Natural killer cell treated with Interleukin-12 subunit alpha and Interleukin-12 subunit beta and Interleukin-15 and Interleukin-18, amount 100 ng/mL, for 72 hours (primary cell): ENCODE measurements at regions not wholly inside any gene's neighbourhood (a gene's known extent, or its start where the extent isn't known, plus 50 kb on each side); places are given as distances from the start of the nearest gene placed in this dataset.

ENCODE experiments used
- ATAC-seq, 2 donors: fragments of 150-1000 bp; cut with Tn5 transposase in 1 of 2; sonication (Bioruptor Pico), chemical (Tn5 transposase) in 1 of 2; 2 replicates each; pipeline ENCODE4 v1.10.0; 2021
- DNase-seq: peaks from one replicate; pipeline ENCODE4 v3.0.0; 2022; ENCODE audit warnings: low spot score
- H3K27ac Mint-ChIP-seq, 2 donors: 1 replicate in 1 of 2; 2 replicates in 1 of 2; pipeline ENCODE4 v1.8.0; 2022; ENCODE audit warnings: mixed read lengths in 2 of 2, mild to moderate bottlenecking in 1 of 2, moderate library complexity in 1 of 2
- H3K27me3 Mint-ChIP-seq, 2 donors: 1 replicate in 1 of 2; 2 replicates in 1 of 2; pipeline ENCODE4 v1.8.0; 2022; ENCODE audit warnings: mixed read lengths in 2 of 2
- H3K36me3 Mint-ChIP-seq: one replicate; pipeline ENCODE4 v1.8.0; 2022; ENCODE audit warnings: mixed read lengths
- H3K4me1 Mint-ChIP-seq, 2 donors: 1 replicate in 1 of 2; 2 replicates in 1 of 2; pipeline ENCODE4 v1.8.0; 2022; ENCODE audit warnings: low read depth in 2 of 2, mixed read lengths in 2 of 2, mild to moderate bottlenecking in 1 of 2
- H3K4me3 Mint-ChIP-seq: one replicate; pipeline ENCODE4 v1.8.0; 2022; ENCODE audit warnings: mixed read lengths
- H3K9me3 Mint-ChIP-seq: 2 replicates; pipeline ENCODE4 v1.8.0; 2022; ENCODE audit warnings: mixed read lengths

- H3K4me1 Mint-ChIP-seq = no peaks in the 10 kb centered on the region
- no peaks in the 10 kb centered on the region for H3K27me3 Mint-ChIP-seq
- no peaks in the 10 kb centered on the region for H3K36me3 Mint-ChIP-seq
- peaks cover 11% of the 10 kb centered on the region for H3K9me3 Mint-ChIP-seq
- ATAC-seq = no peak
- no peak overlapping the region for H3K27ac Mint-ChIP-seq
- H3K4me3 Mint-ChIP-seq = no peak overlapping the region
- no peak for DNase-seq
Observed at GRCh38 chr2:155802888-155803287, 529.6 kb downstream of the NR4A2 start.

- Mint-ChIP-seq H3K4me1 (no peaks in the 10 kb centered on the region), H3K27ac (no peak overlapping the region), H3K27me3 (no peaks in the 10 kb centered on the region), H3K36me3 (peaks cover 6% of the 10 kb centered on the region), H3K9me3 (peaks cover 13% of the 10 kb centered on the region), H3K4me3 (no peak overlapping the region)
- no peak for ATAC-seq
- no peak for DNase-seq
Observed at GRCh38 chr2:155792666-155793065, 539.9 kb downstream of the NR4A2 start.

GRCh38 chr2:155770516-155770915 lies 562.0 kb downstream of the NR4A2 start:
- no peak overlapping the region for H3K27ac Mint-ChIP-seq
- no peaks in the 10 kb centered on the region for H3K36me3 Mint-ChIP-seq
- H3K9me3 Mint-ChIP-seq = peaks cover 14% of the 10 kb centered on the region
- H3K27me3 Mint-ChIP-seq = no peaks in the 10 kb centered on the region
- H3K4me3 Mint-ChIP-seq = no peak overlapping the region
- no peak for ATAC-seq
- no peak for DNase-seq
- no peaks in the 10 kb centered on the region for H3K4me1 Mint-ChIP-seq

- Mint-ChIP-seq H3K4me3 (no peak overlapping the region), H3K4me1 (no peaks in the 10 kb centered on the region), H3K36me3 (no peaks in the 10 kb centered on the region), H3K9me3 (peaks cover 26% of the 10 kb centered on the region), H3K27ac (no peak overlapping the region), H3K27me3 (no peaks in the 10 kb centered on the region)
- ATAC-seq = no peak
- DNase-seq = no peak
Observed at GRCh38 chr2:155766342-155767115, 566.0 kb downstream of the NR4A2 start.

- DNase-seq (no peak), ATAC-seq (no peak)
- H3K9me3 Mint-ChIP-seq = peaks cover 6% of the 10 kb centered on the region
- H3K4me1 Mint-ChIP-seq = no peaks in the 10 kb centered on the region
- no peaks in the 10 kb centered on the region for H3K36me3 Mint-ChIP-seq
- no peak overlapping the region for H3K4me3 Mint-ChIP-seq
- H3K27me3 Mint-ChIP-seq = no peaks in the 10 kb centered on the region
- H3K27ac Mint-ChIP-seq = no peak overlapping the region
Observed at GRCh38 chr2:155755481-155755880, 577.0 kb downstream of the NR4A2 start.

- H3K27ac Mint-ChIP-seq = no peak overlapping the region
- no peaks in the 10 kb centered on the region for H3K27me3 Mint-ChIP-seq
- H3K36me3 Mint-ChIP-seq = no peaks in the 10 kb centered on the region
- ATAC-seq = no peak
- peaks cover 8% of the 10 kb centered on the region for H3K9me3 Mint-ChIP-seq
- H3K4me3 Mint-ChIP-seq = no peak overlapping the region
- no peak for DNase-seq
- no peaks in the 10 kb centered on the region for H3K4me1 Mint-ChIP-seq
Observed at GRCh38 chr2:155748131-155748530, 584.4 kb downstream of the NR4A2 start.

- Mint-ChIP-seq H3K9me3 (peaks cover 8% of the 10 kb centered on the region), H3K36me3 (no peaks in the 10 kb centered on the region), H3K27ac (no peak overlapping the region), H3K27me3 (no peaks in the 10 kb centered on the region), H3K4me3 (no peak overlapping the region), H3K4me1 (no peaks in the 10 kb centered on the region)
- DNase-seq = no peak
- no peak for ATAC-seq
Observed at GRCh38 chr2:155747531-155747930, 585.0 kb downstream of the NR4A2 start.

- ATAC-seq = no peak
- no peak for DNase-seq
- no peaks in the 10 kb centered on the region for H3K36me3 Mint-ChIP-seq
- no peak overlapping the region for H3K4me3 Mint-ChIP-seq
- no peak overlapping the region for H3K27ac Mint-ChIP-seq
- H3K27me3 Mint-ChIP-seq = no peaks in the 10 kb centered on the region
- H3K9me3 Mint-ChIP-seq = peaks cover 10% of the 10 kb centered on the region
- no peaks in the 10 kb centered on the region for H3K4me1 Mint-ChIP-seq
Observed at GRCh38 chr2:155733091-155733853, 599.2 kb downstream of the NR4A2 start.

GRCh38 chr2:155730804-155731203 lies 601.7 kb downstream of the NR4A2 start:
- DNase-seq = no peak
- ATAC-seq = no peak
- Mint-ChIP-seq H3K27ac (no peak overlapping the region), H3K27me3 (no peaks in the 10 kb centered on the region), H3K4me1 (no peaks in the 10 kb centered on the region), H3K36me3 (no peaks in the 10 kb centered on the region), H3K9me3 (peaks cover 6% of the 10 kb centered on the region), H3K4me3 (no peak overlapping the region)

- H3K4me1 Mint-ChIP-seq = no peaks in the 10 kb centered on the region
- H3K9me3 Mint-ChIP-seq = peaks cover 4% of the 10 kb centered on the region
- no peak for ATAC-seq
- H3K36me3 Mint-ChIP-seq = no peaks in the 10 kb centered on the region
- no peaks in the 10 kb centered on the region for H3K27me3 Mint-ChIP-seq
- H3K27ac Mint-ChIP-seq = no peak overlapping the region
- DNase-seq = no peak
- no peak overlapping the region for H3K4me3 Mint-ChIP-seq
Observed at GRCh38 chr2:155727187-155727895, 605.2 kb downstream of the NR4A2 start.

GRCh38 chr2:155722290-155722689 lies 610.2 kb downstream of the NR4A2 start:
- Mint-ChIP-seq H3K27ac (no peak overlapping the region), H3K4me3 (no peak overlapping the region), H3K9me3 (no peaks in the 10 kb centered on the region), H3K27me3 (no peaks in the 10 kb centered on the region), H3K4me1 (no peaks in the 10 kb centered on the region), H3K36me3 (no peaks in the 10 kb centered on the region)
- ATAC-seq (no peak), DNase-seq (no peak)

GRCh38 chr2:155715705-155716104 lies 616.8 kb downstream of the NR4A2 start:
- Mint-ChIP-seq H3K27ac (no peak overlapping the region), H3K4me3 (no peak overlapping the region)
- no peak for ATAC-seq

GRCh38 chr2:155714983-155715382 lies 617.5 kb downstream of the NR4A2 start:
- Mint-ChIP-seq H3K27me3 (no peaks in the 10 kb centered on the region), H3K4me3 (no peak overlapping the region), H3K9me3 (peaks cover 4% of the 10 kb centered on the region), H3K4me1 (no peaks in the 10 kb centered on the region), H3K36me3 (no peaks in the 10 kb centered on the region), H3K27ac (no peak overlapping the region)
- no peak for DNase-seq
- ATAC-seq = no peak

More at GRCh38 chr2:155715705-155716104, 616.8 kb downstream of the NR4A2 start:
- DNase-seq = no peak
- H3K27me3 Mint-ChIP-seq = no peaks in the 10 kb centered on the region
- no peaks in the 10 kb centered on the region for H3K4me1 Mint-ChIP-seq
- no peaks in the 10 kb centered on the region for H3K36me3 Mint-ChIP-seq
- peaks cover 4% of the 10 kb centered on the region for H3K9me3 Mint-ChIP-seq

GRCh38 chr2:155708071-155708470 lies 624.5 kb downstream of the NR4A2 start:
- H3K27ac Mint-ChIP-seq = no peak overlapping the region
- H3K9me3 Mint-ChIP-seq = no peaks in the 10 kb centered on the region
- no peak for ATAC-seq
- no peaks in the 10 kb centered on the region for H3K36me3 Mint-ChIP-seq
- DNase-seq = no peak
- no peaks in the 10 kb centered on the region for H3K4me1 Mint-ChIP-seq
- no peak overlapping the region for H3K4me3 Mint-ChIP-seq
- no peaks in the 10 kb centered on the region for H3K27me3 Mint-ChIP-seq
